ENCODE measurements at regions not wholly inside any gene's neighbourhood (a gene's known extent, or its start where the extent isn't known, plus 50 kb on each side); places are given as distances from the start of the nearest gene placed in this dataset.

GRCh38 chr12:86349196-86349595 is 93.0 kb upstream of the MGAT4C start:
- Histone ChIP-seq H3K36me3 (no peaks in the 10 kb centered on the region), H3K27me3 (no peaks in the 10 kb centered on the region), H3K4me3 (ENCODE audit: low read depth in 1 of 2, low read length in 1 of 2) (no peak overlapping the region), H3K27ac (no peak overlapping the region), H3K4me1 (ENCODE audit: control insufficient read depth in 1 of 2, insufficient read depth in 1 of 2, low read depth in 1 of 2, low read length in 1 of 2) (no peaks in the 10 kb centered on the region), H3K9me3 (no peaks in the 10 kb centered on the region)
- TF ChIP-seq, protein P1, sequence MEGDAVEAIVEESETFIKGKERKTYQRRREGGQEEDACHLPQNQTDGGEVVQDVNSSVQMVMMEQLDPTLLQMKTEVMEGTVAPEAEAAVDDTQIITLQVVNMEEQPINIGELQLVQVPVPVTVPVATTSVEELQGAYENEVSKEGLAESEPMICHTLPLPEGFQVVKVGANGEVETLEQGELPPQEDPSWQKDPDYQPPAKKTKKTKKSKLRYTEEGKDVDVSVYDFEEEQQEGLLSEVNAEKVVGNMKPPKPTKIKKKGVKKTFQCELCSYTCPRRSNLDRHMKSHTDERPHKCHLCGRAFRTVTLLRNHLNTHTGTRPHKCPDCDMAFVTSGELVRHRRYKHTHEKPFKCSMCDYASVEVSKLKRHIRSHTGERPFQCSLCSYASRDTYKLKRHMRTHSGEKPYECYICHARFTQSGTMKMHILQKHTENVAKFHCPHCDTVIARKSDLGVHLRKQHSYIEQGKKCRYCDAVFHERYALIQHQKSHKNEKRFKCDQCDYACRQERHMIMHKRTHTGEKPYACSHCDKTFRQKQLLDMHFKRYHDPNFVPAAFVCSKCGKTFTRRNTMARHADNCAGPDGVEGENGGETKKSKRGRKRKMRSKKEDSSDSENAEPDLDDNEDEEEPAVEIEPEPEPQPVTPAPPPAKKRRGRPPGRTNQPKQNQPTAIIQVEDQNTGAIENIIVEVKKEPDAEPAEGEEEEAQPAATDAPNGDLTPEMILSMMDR (IDR thresholded peaks at IDR 0.05) = no peak

DNA sequence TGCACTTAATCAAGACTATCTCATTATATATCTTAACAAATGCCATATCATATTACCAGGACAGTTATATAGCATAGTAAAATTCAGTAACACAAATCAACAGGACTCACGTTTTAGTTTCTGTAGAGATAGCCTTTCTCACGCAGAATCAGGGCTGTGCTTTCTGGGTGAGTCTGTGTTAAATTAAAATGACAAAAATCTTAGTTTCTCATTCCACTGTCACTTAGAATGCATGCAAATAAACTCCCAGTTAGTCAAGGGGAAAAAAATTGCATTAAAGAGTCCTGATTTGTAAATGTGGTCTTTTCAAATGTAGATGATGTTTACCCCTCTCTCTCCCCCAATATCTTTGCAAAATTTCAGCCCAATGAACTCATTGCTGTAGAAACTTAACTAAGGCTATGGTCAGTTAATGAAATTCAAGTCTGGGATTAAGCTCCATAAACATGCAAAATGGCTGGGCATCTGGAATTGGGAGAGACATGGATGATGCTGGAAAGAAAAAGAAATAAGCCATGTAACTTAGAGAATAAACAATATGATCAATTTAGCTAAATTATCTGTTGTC is 77.8 kb upstream of the MGAT4C start:
- TF ChIP-seq, protein P1 (IDR thresholded peaks at IDR 0.05) = no peak
- no peaks in the 10 kb centered on the region for H3K4me1 ChIP-seq (ENCODE audit: control insufficient read depth in 1 of 2, insufficient read depth in 1 of 2, low read depth in 1 of 2, low read length in 1 of 2)
- H3K9me3 ChIP-seq = no peaks in the 10 kb centered on the region
- H3K36me3 ChIP-seq = no peaks in the 10 kb centered on the region
- no peaks in the 10 kb centered on the region for H3K27me3 ChIP-seq
- no peak overlapping the region for H3K4me3 ChIP-seq (ENCODE audit: low read depth in 1 of 2, low read length in 1 of 2)
- no peak overlapping the region for H3K27ac ChIP-seq

GRCh38 chr12:86331457-86331856 is 75.3 kb upstream of the MGAT4C start:
- no peaks in the 10 kb centered on the region for H3K9me3 ChIP-seq
- H3K4me3 ChIP-seq (ENCODE audit: low read depth in 1 of 2, low read length in 1 of 2) = no peak overlapping the region
- no peaks in the 10 kb centered on the region for H3K36me3 ChIP-seq
- H3K4me1 ChIP-seq (ENCODE audit: control insufficient read depth in 1 of 2, insufficient read depth in 1 of 2, low read depth in 1 of 2, low read length in 1 of 2) = no peaks in the 10 kb centered on the region
- H3K27ac ChIP-seq = no peak overlapping the region
- H3K27me3 ChIP-seq = no peaks in the 10 kb centered on the region
- TF ChIP-seq, protein P1 (IDR thresholded peaks at IDR 0.05) = no peak

DNA sequence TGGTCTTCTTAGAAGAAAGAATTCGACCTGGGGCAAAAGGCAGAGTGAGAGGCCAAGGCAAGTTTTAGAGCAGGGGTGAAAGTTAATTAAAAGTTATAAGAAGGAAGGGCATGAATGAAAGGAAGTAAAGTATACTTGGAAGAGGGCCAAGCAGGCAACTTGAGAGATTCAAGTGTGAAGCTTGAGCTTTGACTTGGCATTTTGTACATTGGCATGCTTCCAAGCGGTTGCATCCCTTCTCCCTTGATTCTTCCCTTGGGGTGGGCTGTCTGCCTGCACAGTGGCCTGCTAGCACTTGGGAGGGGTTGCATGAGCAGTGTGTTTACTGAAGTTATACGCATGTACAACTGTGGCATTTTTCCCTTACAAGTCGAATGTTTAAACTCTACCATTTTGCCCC is 74.8 kb upstream of the MGAT4C start:
- Histone ChIP-seq H3K36me3 (no peaks in the 10 kb centered on the region), H3K4me1 (ENCODE audit: control insufficient read depth in 1 of 2, insufficient read depth in 1 of 2, low read depth in 1 of 2, low read length in 1 of 2) (no peaks in the 10 kb centered on the region), H3K27ac (no peak overlapping the region), H3K9me3 (no peaks in the 10 kb centered on the region), H3K27me3 (no peaks in the 10 kb centered on the region), H3K4me3 (ENCODE audit: low read depth in 1 of 2, low read length in 1 of 2) (no peak overlapping the region)
- TF ChIP-seq, protein P1 (IDR thresholded peaks at IDR 0.05) = no peak

GRCh38 chr12:86312232-86312631 is 56.0 kb upstream of the MGAT4C start:
- H3K4me3 ChIP-seq (ENCODE audit: low read depth in 1 of 2, low read length in 1 of 2) = no peak overlapping the region
- H3K27ac ChIP-seq = no peak overlapping the region
- no peaks in the 10 kb centered on the region for H3K27me3 ChIP-seq
- no peaks in the 10 kb centered on the region for H3K36me3 ChIP-seq
- no peaks in the 10 kb centered on the region for H3K9me3 ChIP-seq
- no peaks in the 10 kb centered on the region for H3K4me1 ChIP-seq (ENCODE audit: control insufficient read depth in 1 of 2, insufficient read depth in 1 of 2, low read depth in 1 of 2, low read length in 1 of 2)
- TF ChIP-seq, protein P1 (IDR thresholded peaks at IDR 0.05) = no peak
